ENCODE measurements at regions not wholly inside any gene's neighbourhood (a gene's known extent, or its start where the extent isn't known, plus 50 kb on each side); places are given as distances from the start of the nearest gene placed in this dataset.

DNA sequence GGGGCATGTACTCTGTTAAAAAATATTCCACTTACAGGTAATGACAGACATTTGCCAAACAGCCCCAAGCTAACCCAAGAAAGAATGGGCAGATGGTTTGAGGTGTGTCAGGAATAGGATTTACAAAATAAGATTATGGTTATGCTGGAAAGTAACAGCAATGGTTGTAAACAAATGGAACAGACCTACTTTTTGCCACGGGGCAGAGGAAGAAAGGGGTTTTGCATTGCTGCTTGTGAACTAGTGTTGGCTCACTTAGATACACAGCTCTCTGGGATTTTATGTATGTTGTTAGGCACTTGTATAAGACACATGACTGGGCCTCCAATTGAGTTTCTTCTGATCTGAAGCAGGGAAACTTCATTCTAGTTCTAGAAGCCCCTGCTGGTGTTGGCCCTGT is 191.5 kb upstream of the GDNF start:
- no peak for TF ChIP-seq EZH2phosphoT487 (IDR thresholded peaks at IDR 0.05; ENCODE audit: insufficient read depth, low read depth)
- TF ChIP-seq EZH2 (IDR thresholded peaks at IDR 0.05; ENCODE audit: insufficient read depth, poor library complexity, severe bottlenecking), result no peak
- H3F3A ChIP-seq (ENCODE audit: insufficient read depth), result no peaks in the 10 kb centered on the region
- no peaks in the 10 kb centered on the region for H3K4me1 ChIP-seq (ENCODE audit: insufficient read depth)
- H2AFZ ChIP-seq, result no peak overlapping the region
- no peak overlapping the region for H3K4me2 ChIP-seq (ENCODE audit: unreplicated experiment)
- whole genome bisulfite sequencing, 2 experiments (ENCODE audit: low coverage in 1 of 2, low lambda C conversion rate in 2 of 2, missing lambda C conversion rate in 2 of 2), result 0 to 7% methylated on average over 1 of the region's 1 CpG
- H4K20me1 ChIP-seq (ENCODE audit: insufficient read depth), result no peaks in the 10 kb centered on the region
- peaks cover 16% of the 10 kb centered on the region for H3K27me3 ChIP-seq (replicated peaks; ENCODE audit: insufficient read depth)
- no peak overlapping the region for H3K4me3 ChIP-seq
- H3K9ac ChIP-seq, result no peak overlapping the region
- in situ Hi-C loops (cut with MboI), result no loop called here
- no peak for DNase-seq
- no peaks in the 10 kb centered on the region for H3K79me2 ChIP-seq (ENCODE audit: insufficient read depth)
- no peak overlapping the region for H3K27ac ChIP-seq
- H3K9me2 ChIP-seq (ENCODE audit: insufficient read depth), result no peaks in the 10 kb centered on the region
- no peaks in the 10 kb centered on the region for H3K9me3 ChIP-seq (ENCODE audit: low read depth)
- H3K36me3 ChIP-seq (ENCODE audit: low read depth), result no peaks in the 10 kb centered on the region

DNA sequence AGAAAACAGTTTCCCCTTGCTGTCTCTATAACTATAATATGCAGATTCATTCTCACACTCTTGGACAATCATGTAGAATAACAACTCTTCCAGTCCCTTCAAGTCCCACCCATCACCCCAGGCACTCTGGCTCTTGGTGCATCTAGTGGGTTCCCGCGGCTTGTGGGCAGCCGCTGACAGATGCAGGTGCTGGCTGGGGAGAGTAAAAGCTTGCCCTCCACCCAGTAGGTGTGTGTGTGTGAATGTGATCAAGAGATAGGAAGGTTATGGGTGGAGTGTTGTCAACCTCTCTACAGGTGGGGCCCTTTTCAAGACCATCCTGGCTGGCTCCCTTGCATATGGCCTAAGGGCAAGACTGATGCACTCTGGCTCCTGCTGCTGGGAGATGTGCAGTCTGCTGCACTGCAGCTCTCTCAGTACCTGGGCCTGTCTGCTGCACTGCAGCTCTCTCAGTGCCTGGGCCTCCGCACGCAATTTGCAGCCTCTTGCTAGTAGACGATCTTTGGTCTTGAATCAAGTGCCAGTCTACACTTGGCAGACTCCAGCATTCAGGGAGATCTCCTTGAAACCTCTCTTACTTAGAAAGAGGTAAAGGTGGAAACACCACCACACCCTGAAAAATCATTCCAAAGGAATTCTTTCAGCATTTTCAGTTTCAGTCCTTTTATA is 189.7 kb upstream of the GDNF start:
- Histone ChIP-seq H3K79me2 (ENCODE audit: insufficient read depth) (no peaks in the 10 kb centered on the region), H3K9me2 (ENCODE audit: insufficient read depth) (no peaks in the 10 kb centered on the region), H3K4me1 (ENCODE audit: insufficient read depth) (no peaks in the 10 kb centered on the region), H3K4me3 (no peak overlapping the region), H3K36me3 (ENCODE audit: low read depth) (no peaks in the 10 kb centered on the region), H3F3A (ENCODE audit: insufficient read depth) (no peaks in the 10 kb centered on the region), H3K9ac (no peak overlapping the region), H3K9me3 (ENCODE audit: low read depth) (no peaks in the 10 kb centered on the region), H3K4me2 (ENCODE audit: unreplicated experiment) (no peak overlapping the region), H2AFZ (no peak overlapping the region), H4K20me1 (ENCODE audit: insufficient read depth) (no peaks in the 10 kb centered on the region), H3K27ac (no peak overlapping the region), H3K27me3 (replicated peaks; ENCODE audit: insufficient read depth) (peaks cover 16% of the 10 kb centered on the region; the same call in 1 of the 2 replicates)
- in situ Hi-C loops (cut with MboI), result no loop called here
- WGBS, 2 experiments (ENCODE audit: low coverage in 1 of 2, low lambda C conversion rate in 2 of 2, missing lambda C conversion rate in 2 of 2), result 83 to 84% methylated on average over 6 of the region's 6 CpGs
- no peak for TF ChIP-seq EZH2phosphoT487 (IDR thresholded peaks at IDR 0.05; ENCODE audit: insufficient read depth, low read depth)
- no peak for TF ChIP-seq EZH2 (IDR thresholded peaks at IDR 0.05; ENCODE audit: insufficient read depth, poor library complexity, severe bottlenecking)
- no peak for DNase-seq

DNA sequence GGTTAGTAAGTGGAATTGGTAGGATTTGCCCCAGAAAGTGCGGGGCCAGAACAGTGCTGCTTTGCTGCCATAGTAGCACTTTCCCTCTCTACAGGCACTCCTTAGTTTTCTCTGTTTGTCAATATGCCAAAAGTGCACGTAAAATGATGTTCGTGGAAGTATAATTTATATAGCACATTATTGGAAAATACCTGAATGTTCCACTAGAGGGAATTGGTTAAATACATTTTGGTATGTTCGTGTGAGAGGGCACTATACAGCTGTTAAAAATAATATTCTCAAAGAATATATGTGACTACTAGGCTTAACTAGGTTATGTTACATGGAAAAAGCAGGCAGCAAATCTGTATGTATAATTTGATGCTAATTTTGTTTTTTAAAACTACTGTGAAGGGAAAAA is 184.0 kb upstream of the GDNF start:
- Histone ChIP-seq H2AFZ (no peak overlapping the region), H3K79me2 (ENCODE audit: insufficient read depth) (no peaks in the 10 kb centered on the region), H3K4me2 (ENCODE audit: unreplicated experiment) (no peak overlapping the region), H3K9ac (no peak overlapping the region), H3K9me2 (ENCODE audit: insufficient read depth) (no peaks in the 10 kb centered on the region), H3K36me3 (ENCODE audit: low read depth) (no peaks in the 10 kb centered on the region), H3K4me1 (ENCODE audit: insufficient read depth) (no peaks in the 10 kb centered on the region), H3K27ac (no peak overlapping the region), H3K27me3 (replicated peaks; ENCODE audit: insufficient read depth) (peaks cover 28% of the 10 kb centered on the region), H3K9me3 (ENCODE audit: low read depth) (no peaks in the 10 kb centered on the region), H4K20me1 (ENCODE audit: insufficient read depth) (no peaks in the 10 kb centered on the region), H3K4me3 (no peak overlapping the region), H3F3A (ENCODE audit: insufficient read depth) (no peaks in the 10 kb centered on the region)
- in situ Hi-C loops (cut with MboI), result no loop called here
- TF ChIP-seq EZH2 (IDR thresholded peaks at IDR 0.05; ENCODE audit: insufficient read depth, poor library complexity, severe bottlenecking) (no peak), EZH2phosphoT487 (IDR thresholded peaks at IDR 0.05; ENCODE audit: insufficient read depth, low read depth) (no peak)
- WGBS, 2 experiments (ENCODE audit: low coverage in 1 of 2, low lambda C conversion rate in 2 of 2, missing lambda C conversion rate in 2 of 2), result 32 to 33% methylated on average over 4 of the region's 4 CpGs
- DNase-seq, result peak; percentile 13

DNA sequence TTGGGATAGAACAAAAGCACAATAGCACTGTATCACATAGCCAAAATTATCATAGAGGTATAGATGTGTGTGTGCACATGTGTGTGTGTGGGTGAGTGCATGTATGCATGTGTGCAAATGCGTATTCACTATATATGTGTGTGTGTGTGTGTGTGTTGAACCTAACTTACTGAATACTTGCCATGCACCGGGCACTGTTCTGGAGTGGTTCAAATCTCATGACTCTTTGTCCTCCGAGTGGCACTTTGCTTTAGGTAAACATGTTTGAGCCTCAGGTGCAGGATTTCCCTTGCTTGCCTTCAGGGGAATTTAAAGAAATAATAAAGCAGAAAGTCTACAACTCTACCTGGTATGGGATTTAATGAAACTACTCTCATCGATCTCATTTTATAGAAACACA is 183.5 kb upstream of the GDNF start:
- in situ Hi-C loops (cut with MboI), result no loop called here
- no peaks in the 10 kb centered on the region for H3K9me2 ChIP-seq (ENCODE audit: insufficient read depth)
- no peaks in the 10 kb centered on the region for H3F3A ChIP-seq (ENCODE audit: insufficient read depth)
- H3K4me3 ChIP-seq, result no peak overlapping the region
- H2AFZ ChIP-seq, result no peak overlapping the region
- WGBS, 2 experiments (ENCODE audit: low coverage in 1 of 2, low lambda C conversion rate in 2 of 2, missing lambda C conversion rate in 2 of 2), result 68 to 72% methylated on average over 4 of the region's 4 CpGs
- no peaks in the 10 kb centered on the region for H4K20me1 ChIP-seq (ENCODE audit: insufficient read depth)
- H3K79me2 ChIP-seq (ENCODE audit: insufficient read depth), result no peaks in the 10 kb centered on the region
- no peak overlapping the region for H3K9ac ChIP-seq
- H3K27ac ChIP-seq, result no peak overlapping the region
- peaks cover 24% of the 10 kb centered on the region for H3K27me3 ChIP-seq (replicated peaks; ENCODE audit: insufficient read depth)
- DNase-seq, result no peak
- no peaks in the 10 kb centered on the region for H3K4me1 ChIP-seq (ENCODE audit: insufficient read depth)
- no peaks in the 10 kb centered on the region for H3K36me3 ChIP-seq (ENCODE audit: low read depth)
- no peak overlapping the region for H3K4me2 ChIP-seq (ENCODE audit: unreplicated experiment)
- no peaks in the 10 kb centered on the region for H3K9me3 ChIP-seq (ENCODE audit: low read depth)
- TF ChIP-seq EZH2phosphoT487 (IDR thresholded peaks at IDR 0.05; ENCODE audit: insufficient read depth, low read depth) (no peak), EZH2 (IDR thresholded peaks at IDR 0.05; ENCODE audit: insufficient read depth, poor library complexity, severe bottlenecking) (no peak)

Data from GM23248 (cell line).